Hematopoietic multipotent progenitor cell treated with erythropoietin and hydrocortisone succinate and interleukin-3 and kit ligand, for 6 days (in vitro differentiated cells): ENCODE measurements at regions not wholly inside any gene's neighbourhood (a gene's known extent, or its start where the extent isn't known, plus 50 kb on each side); places are given as distances from the start of the nearest gene placed in this dataset.

ENCODE experiments used
- DNase-seq: peaks from one replicate; pipeline ENCODE4 v3.0.0-alpha.2; 2015

GRCh38 chr5:10842823-10843222, 81.8 kb upstream of the DAP start:
- DNase-seq: no peak

GRCh38 chr5:10839916-10840599, 79.0 kb upstream of the DAP start:
- no peak for DNase-seq

DNA sequence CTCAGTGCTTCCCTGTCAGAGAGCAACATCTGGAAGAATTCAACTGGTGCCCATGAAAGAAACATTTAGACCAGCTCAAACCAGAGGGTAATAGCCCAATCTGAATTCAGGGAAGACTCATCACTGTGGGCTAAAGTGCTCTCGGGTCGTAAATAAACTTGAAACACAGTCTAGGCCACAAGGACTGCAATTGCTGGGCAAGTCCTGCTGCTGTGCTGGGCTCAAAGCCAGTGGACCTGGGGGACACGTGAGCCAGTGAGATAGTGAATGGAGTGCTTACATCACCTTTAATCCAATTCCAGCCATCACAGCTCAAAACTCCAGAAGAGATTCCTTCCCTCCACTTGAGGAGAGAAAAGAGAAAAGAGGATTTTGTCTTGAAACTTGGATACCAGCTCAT, 78.1 kb upstream of the DAP start:
- no peak for DNase-seq

DNA sequence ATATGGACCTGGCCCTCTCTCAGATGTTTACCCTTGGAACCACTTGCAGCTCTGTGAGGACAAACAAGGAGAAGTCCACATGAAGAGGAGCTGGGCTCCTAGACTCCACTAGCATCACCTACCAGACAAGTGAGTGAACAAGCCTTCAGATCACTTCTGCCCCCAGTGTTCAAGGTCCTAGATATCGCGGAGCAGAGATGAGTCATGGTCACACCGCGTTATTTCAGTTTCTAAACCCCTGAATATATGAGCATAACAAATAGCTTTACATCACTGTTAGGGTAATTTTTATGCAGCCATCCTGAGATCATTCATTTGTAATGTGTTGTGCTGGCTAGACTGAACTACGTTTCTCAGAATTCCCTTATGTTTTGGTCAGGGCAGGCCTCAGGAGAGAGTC, 77.0 kb upstream of the DAP start:
- DNase-seq: no peak

DNA sequence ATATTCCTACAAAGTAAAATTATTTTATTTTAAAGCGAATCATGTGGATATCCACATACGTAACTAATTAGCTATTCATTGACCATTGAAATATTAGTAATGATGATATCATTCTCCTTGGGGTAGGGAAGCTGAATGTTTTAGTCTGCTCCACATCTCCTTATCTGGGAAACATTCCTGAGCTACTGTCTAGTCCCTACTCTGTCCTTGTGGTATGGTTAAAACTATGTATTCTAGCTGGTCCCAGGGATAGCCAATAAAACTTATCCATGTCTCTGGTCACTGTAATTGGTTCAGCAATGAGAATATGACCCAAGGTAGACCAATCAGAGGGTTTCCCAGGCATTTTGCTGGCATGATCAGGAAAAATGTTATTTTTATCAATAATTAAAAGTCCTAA, 76.0 kb upstream of the DAP start:
- DNase-seq: no peak

DNA sequence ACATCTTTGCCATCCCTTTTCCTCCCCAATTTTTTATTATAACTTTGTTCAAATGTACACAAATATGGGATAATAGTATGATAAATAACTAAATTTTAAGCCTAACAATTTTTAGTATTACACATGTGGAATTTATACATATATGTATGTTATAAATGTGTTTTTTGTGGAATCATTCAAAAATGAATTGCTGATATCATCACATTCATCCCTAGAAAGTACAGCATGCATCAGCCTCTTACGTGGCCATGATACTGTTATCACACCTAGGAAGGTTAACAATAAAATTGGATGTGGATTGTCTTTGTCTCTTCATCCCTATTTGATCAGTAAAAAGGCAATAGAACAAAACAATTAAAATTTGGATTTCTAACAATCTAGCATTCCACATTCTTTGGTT, 73.7 kb upstream of the DAP start:
- no peak for DNase-seq

DNA sequence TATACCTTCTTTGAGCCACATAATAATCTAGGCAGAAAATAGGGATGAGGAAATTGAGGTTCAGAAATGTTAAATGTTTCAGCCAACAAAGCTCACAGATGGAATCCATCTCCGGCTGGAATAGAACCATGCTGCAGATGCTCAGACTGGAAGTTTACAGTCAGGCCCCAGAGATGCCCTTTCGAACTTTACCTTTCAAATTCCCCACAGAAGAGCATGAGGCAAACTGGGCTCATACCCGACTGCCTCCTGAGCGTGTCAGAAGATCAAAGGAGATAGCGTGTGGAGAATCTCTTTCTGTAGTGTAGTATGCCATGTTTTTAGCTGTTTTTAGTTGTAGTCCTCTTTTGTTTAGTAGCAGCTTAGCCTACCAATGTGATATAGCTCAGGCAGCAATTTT, 72.0 kb upstream of the DAP start:
- no peak for DNase-seq

DNA sequence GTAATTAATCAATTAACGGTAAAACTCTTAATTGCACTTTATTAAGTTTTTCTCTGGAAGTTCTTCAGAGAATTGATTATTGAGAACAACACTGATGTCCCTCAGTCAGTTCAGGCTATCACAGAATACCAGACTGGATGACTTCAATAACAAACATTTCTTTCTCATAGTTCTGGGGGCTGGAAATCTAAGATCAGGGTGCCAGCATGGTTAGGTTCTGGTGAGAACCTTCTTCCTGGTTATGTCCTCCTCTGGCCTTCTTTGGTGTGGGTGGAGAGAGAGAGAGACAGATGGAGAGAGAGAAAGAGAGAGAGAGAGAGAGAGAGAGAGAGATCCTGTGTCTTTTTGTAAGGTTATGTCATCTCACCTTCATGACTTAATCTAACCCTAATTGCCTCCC, 71.4 kb upstream of the DAP start:
- no peak for DNase-seq

- DNase-seq: no peak
Measured at GRCh38 chr5:10831419-10831818, 70.4 kb upstream of the DAP start.

DNA sequence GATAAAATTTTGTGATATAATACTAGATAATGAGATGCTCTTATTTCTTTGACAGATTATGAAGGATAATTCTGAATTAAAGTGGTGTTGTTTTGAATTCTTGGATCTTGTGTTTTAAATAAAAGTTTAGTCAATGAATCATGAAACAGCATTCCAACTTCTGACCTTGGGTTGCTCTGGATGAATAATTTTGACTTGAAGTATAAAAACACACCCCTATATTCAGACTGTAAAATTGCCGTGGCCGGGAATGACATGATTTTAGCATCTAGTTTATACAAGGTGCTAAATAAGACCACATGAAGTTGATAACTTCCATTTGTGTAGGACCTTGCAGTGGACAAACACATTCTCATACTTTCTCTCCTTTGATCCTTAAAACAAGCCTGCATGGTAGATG, 67.2 kb upstream of the DAP start:
- DNase-seq: no peak

- DNase-seq: no peak
Measured at GRCh38 chr5:10827571-10827970, 66.5 kb upstream of the DAP start.

DNA sequence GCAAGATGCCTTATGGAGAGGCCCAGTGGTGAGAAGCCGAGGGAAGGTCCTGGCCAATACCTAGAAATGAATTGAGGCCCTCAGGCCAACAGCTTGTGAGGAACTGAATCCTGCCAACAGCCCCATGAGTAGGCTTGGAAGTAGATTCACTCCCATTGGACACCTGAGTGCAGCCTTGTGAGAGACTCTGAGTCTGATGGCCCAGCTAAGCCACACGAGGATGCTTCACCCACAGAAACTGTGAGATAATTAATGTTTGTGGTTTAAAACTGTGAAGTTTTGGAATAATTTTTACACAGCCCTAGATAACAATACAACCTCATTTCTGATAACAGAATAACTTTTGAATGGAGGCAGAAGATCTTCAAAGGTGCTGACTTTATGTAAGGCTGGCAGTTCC, 65.9 kb upstream of the DAP start:
- DNase-seq: no peak

GRCh38 chr5:10825897-10826644, 65.0 kb upstream of the DAP start:
- DNase-seq: peak; percentile 6

DNA sequence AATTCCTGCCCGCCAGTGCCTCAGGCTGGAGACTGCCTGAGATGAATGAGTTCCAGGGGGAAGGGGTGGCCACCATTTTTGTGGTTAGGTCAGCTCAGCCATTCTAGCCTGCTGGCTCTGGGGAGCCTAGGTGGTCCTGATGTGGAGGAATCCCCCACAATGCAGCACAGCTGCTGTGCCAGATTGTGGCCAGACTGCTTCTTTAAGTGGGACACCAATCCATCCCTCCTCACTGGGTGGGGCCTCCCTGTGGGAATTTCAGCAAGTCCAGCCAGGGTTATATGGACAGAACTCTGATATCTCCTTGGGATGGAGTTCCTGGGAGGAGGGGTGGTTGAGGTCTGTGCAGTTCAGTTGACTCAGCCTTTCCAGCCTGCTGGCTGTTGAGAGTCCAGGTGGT, 51.2 kb upstream of the DAP start:
- DNase-seq: no peak
